IPS DF 6.9 (cell line): ENCODE measurements at regions not wholly inside any gene's neighbourhood (a gene's known extent, or its start where the extent isn't known, plus 50 kb on each side); places are given as distances from the start of the nearest gene placed in this dataset.

ENCODE experiments used
- DNase-seq: peaks from one replicate; pipeline ENCODE4 v3.0.0-alpha.2; 2013; ENCODE audit warnings: low read depth, low spot score
- H3K27ac ChIP-seq: one replicate; pipeline ENCODE4 v1.5.1; 2013; ENCODE audit warnings: low read length, control low read depth
- H3K27me3 ChIP-seq: 2 replicates; pipeline ENCODE4 v1.6.1; 2013; ENCODE audit warnings: mild to moderate bottlenecking, low read length; ENCODE audit not compliant: control insufficient read depth, insufficient read depth
- H3K36me3 ChIP-seq: 2 replicates; pipeline ENCODE4 v1.6.1; 2013; ENCODE audit warnings: low read length; ENCODE audit not compliant: control insufficient read depth, insufficient read depth
- H3K4me1 ChIP-seq: 2 replicates; pipeline ENCODE4 v1.6.1; 2013; ENCODE audit warnings: low read length; ENCODE audit not compliant: control insufficient read depth, insufficient read depth
- H3K4me3 ChIP-seq: 2 replicates; pipeline ENCODE4 v1.5.1; 2013; ENCODE audit warnings: mild to moderate bottlenecking, low read length
- H3K9me3 ChIP-seq: 2 replicates; pipeline ENCODE4 v1.6.1; 2013; ENCODE audit warnings: low read length, inconsistent platforms; ENCODE audit not compliant: control insufficient read depth, insufficient read depth
- WGBS: extraction: QIAGEN DNeasy Blood & Tissue Kit; methylation state at CpG from one replicate; pipeline ENCODE4 v1.1.7; 2013; ENCODE audit warnings: mixed read lengths, missing lambda C conversion rate; ENCODE audit not compliant: insufficient read length, insufficient coverage; 5-methylcytosine and 5-hydroxymethylcytosine counted together

GRCh38 chr5:77828445-77828844 is 52.3 kb upstream of the TBCA start:
- WGBS: no CpG with 5 or more reads among the region's 3 CpGs
- no peak for DNase-seq
- Histone ChIP-seq H3K27ac (no peak overlapping the region), H3K9me3 (no peaks in the 10 kb centered on the region), H3K36me3 (no peaks in the 10 kb centered on the region), H3K27me3 (no peaks in the 10 kb centered on the region), H3K4me1 (no peaks in the 10 kb centered on the region), H3K4me3 (no peak overlapping the region)
